ENCODE measurements at regions not wholly inside any gene's neighbourhood (a gene's known extent, or its start where the extent isn't known, plus 50 kb on each side); places are given as distances from the start of the nearest gene placed in this dataset.

DNA sequence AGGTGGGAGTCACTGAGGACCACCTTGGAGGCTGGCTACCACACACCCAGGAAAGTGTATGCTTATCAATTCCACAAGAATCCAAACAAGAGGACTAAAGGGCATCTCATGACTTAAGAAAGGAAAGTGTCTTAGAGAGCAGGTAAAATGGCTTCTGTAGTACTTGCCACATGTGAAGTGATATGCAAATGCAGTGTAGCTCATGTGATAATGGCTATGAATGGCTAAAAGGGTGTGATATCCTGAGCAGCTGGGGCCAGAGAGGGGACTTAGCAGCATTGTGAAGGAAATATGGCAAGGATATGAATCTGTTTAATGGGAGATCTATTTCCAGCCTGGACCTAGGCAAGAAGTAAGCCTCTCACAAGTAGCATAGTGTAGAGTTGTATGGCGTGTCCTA, 90.5 kb downstream of the BUB3 start:
- TF ChIP-seq, protein P1, sequence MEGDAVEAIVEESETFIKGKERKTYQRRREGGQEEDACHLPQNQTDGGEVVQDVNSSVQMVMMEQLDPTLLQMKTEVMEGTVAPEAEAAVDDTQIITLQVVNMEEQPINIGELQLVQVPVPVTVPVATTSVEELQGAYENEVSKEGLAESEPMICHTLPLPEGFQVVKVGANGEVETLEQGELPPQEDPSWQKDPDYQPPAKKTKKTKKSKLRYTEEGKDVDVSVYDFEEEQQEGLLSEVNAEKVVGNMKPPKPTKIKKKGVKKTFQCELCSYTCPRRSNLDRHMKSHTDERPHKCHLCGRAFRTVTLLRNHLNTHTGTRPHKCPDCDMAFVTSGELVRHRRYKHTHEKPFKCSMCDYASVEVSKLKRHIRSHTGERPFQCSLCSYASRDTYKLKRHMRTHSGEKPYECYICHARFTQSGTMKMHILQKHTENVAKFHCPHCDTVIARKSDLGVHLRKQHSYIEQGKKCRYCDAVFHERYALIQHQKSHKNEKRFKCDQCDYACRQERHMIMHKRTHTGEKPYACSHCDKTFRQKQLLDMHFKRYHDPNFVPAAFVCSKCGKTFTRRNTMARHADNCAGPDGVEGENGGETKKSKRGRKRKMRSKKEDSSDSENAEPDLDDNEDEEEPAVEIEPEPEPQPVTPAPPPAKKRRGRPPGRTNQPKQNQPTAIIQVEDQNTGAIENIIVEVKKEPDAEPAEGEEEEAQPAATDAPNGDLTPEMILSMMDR (IDR thresholded peaks at IDR 0.05) = no peak
- TF ChIP-seq POLR2AphosphoS5 (IDR thresholded peaks at IDR 0.05; ENCODE audit: insufficient read depth in 1 of 2, low read depth in 1 of 2) = no peak
- no peak for TF ChIP-seq POLR2A (IDR thresholded peaks at IDR 0.05)

Data from vagina (tissue), 2 donors.